RCC 7860 (cell line): ENCODE measurements at regions not wholly inside any gene's neighbourhood (a gene's known extent, or its start where the extent isn't known, plus 50 kb on each side); places are given as distances from the start of the nearest gene placed in this dataset.

Experiments used
- DNase-seq: peaks from one replicate; pipeline ENCODE4 v3.0.0-alpha.2; 2015; ENCODE audit warnings: low spot score
- FAIRE-seq: peaks from 2 replicates; lab custom pipeline; 2012; peaks lifted over from hg19 to GRCh38; lab: Jason Lieb, UNC

DNA sequence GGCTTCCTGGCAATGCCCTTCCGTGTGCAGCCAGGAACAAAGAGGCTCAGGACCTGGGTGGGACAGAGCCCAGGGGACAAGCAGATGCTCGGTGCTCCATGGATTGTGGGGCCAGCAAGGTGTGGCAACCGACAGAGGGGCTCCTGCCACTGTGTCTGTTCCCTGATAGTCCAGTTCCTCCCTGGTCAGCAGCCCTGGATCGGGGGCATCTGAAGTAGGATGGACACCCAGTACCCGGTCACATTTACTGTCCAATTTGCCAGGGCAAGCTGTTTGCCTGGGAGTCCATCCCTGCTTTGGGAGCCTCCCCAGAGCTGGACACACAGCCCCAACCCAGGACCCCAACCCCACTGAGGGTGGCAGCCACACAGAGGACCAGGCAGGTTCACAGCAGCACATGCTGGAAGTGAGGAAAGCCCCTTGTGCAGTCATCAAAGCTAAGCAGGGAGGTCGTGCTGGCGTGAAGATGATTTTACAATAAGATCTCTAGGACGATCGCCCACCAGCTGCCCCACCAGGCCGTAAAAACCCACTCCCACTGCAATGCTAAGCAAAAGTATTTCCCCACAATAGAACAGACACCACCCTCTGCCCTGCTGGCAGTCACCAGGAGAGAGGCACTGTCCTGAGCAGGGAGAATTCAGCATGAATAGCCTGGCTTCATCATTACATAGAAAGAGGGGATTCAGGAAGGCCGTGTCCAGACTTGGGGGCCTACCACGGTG, 141.7 kb downstream of the NDUFA10 start:
- FAIRE-seq (no peak), DNase-seq (no peak)

DNA sequence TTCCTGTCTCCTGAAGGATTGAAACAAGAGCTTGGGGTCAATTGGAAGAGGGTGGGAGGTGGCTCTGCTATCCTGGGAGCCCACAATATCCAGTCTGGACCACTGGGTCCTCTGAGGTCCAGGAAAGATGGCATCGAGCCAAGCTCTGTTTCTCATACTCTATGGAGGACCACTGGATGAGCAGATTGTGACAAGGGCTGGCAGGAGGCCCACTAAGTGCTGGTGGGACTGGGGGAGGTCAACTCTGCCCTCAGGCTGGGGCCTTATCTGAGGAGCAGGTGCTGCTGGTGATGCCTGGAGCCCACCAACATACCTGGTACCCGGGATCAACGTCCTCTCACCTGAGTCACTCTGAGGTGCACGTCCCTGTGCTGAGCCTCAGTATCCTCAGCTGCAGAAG, 142.4 kb downstream of the NDUFA10 start:
- FAIRE-seq, result no peak

DNA sequence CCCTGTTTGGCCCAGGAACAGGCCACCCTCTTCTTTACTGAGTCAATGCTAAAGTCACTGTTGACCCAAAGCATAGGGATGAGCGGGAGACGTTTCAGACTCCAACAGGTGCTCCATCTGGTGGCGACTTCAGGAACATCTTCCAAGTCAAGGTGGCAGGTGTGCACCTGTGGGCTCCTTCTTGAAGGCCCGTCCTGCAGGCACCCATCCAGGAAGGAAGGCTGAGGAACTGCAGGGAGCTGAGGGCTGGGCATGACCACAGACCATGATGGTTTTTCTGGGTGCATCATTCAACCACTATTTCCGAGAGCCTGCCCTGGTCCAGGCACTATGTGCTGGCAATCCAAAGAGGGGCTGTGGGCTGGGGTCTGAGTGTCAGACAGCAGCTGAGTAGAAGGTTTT, 142.8 kb downstream of the NDUFA10 start:
- DNase-seq, result no peak
- FAIRE-seq, result no peak

More for the DNA sequence above, 142.4 kb downstream of the NDUFA10 start:
- DNase-seq, result no peak

DNA sequence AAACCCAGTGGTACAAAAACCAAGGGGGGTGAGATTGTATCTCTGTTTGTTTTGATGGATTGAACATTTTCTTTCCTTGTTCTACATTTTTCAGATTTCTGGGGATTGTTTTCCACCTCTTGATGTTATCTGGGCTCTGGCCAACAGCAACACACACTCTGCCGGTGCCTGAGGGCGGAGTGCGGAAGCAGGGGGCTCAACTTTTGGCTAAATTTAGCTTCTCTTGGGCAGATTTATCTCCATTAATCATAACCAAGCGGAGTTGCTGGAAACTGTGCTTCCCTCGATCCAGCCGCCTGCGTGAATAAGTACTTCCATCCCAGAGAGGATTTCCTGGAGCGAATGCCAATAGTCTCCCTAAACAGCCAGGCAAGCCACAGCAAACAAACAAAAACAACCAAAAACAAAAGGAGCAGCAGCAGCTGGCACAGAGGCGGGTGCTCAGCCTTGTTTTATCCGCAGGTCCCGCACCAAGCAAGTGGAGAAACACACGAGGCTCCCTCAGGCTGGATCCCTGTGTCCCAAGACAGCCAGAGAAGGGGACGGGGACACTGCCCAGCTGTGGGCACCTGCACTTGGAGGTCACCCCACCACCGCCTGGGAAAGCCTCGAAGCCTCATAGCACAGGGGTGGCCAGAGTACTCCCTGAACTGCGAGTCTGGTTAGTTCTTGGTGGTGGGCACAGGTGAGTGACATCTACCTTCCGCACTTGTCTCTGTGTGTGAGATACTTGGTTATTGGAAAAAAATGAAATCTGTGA, 143.4 kb downstream of the NDUFA10 start:
- FAIRE-seq (no peak), DNase-seq (no peak)

DNA sequence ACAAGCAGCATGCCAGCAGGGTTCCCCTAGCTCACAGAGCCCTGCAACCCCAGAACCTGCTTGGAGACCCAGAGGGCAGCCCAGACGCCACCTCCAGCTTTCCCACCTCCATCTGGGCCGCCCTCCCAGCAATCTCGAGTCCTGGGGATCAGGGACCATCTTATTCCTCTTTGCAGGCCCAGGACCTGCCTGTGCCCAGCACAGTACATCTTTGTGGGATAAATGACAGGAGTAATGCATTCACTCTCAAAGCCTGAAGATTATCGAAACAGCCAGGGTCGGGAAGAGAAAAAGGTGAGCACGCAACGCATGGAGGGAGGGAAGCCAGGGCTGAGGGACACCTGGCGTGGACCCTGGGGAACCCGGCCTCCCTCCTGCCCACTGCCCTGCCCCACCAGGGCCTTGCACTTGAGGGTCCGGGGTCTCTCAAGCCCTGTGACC, 144.1 kb downstream of the NDUFA10 start:
- DNase-seq, result no peak
- no peak for FAIRE-seq

DNA sequence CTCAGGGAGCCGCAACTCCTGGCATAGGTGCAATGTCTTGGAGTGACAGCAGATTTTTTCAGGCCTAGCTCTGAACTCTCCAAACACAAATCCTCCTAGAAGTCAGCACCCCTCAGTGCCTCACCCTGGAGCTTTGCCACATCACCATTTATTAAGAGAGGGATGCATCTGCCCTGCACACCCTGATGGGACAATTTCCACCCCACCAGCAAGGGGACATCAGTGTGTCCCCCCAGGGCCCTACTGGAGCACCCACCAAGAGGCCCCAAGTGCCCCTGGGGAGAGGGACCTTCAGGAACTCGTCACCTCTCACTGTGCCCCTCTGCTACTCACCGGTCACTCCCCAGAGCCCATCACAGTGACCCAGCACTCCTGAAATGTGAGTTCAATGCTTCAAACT, 144.7 kb downstream of the NDUFA10 start:
- no peak for DNase-seq
- FAIRE-seq, result no peak

DNA sequence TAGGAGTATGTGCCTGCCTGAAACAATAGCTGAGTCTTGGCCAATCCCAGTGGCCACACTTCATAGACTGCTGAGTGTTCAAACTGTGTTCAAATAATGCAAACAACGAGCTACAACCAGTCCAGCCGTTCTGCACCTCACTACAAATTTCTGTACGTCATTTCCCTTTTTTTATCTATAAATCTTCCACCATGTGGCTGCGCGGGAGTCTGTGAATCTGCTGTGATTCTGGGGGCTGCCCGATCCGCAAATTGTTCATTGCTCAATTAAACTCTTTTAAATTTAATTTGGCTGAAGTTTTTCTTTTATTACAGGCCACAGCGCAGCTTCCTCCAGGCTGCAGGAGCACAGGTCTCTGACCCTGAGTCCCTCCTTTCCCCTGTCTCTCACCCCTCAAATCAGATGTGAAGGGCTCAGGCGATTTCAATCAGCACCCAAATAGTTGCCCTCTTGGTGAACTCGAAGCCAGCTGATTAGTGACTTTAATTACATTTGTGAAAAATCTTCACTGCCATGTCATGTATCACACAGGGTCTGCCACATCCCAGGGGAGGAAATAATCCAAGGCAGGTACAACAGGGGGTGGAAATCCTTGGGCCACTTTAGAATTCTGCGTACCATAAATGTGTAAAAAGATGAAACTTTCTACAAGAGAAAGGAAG, 145.6 kb downstream of the NDUFA10 start:
- DNase-seq, result no peak
- no peak for FAIRE-seq

DNA sequence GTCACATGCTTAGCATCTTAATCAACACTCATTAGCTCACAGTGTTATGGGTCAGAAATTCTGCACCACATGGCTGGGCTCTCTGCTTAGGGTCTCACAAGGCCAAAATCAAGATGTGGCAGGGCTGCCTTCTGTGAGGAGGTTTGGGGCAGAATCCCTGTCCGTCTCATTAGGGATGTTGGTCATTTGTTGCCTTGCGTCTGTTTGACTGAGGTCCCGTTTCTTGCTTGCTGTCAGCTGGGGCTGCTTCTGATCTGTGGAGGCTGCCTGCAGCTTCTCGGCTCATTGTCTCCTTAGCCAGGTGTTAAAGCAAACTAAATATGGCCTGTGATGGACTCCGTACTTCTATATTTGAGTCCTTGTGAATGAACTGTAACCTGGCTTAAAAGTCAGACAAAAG, 146.5 kb downstream of the NDUFA10 start:
- DNase-seq (no peak), FAIRE-seq (no peak)

DNA sequence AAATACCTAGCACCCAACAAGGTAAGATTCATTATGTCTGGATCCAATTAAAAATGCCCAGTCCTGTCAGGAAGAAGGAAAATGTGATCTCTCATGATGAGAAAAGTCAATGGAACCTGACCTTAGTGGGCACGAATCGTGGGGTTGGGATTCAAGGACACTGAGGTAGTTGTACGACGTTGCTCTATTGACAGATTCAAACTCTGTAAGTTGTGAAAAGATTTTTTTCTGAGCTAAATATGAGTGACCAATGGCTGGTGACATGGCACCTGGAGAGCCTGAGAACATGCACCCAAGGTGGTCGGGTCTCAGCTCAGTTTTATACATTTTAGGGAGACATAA, 148.2 kb downstream of the NDUFA10 start:
- no peak for DNase-seq

DNA sequence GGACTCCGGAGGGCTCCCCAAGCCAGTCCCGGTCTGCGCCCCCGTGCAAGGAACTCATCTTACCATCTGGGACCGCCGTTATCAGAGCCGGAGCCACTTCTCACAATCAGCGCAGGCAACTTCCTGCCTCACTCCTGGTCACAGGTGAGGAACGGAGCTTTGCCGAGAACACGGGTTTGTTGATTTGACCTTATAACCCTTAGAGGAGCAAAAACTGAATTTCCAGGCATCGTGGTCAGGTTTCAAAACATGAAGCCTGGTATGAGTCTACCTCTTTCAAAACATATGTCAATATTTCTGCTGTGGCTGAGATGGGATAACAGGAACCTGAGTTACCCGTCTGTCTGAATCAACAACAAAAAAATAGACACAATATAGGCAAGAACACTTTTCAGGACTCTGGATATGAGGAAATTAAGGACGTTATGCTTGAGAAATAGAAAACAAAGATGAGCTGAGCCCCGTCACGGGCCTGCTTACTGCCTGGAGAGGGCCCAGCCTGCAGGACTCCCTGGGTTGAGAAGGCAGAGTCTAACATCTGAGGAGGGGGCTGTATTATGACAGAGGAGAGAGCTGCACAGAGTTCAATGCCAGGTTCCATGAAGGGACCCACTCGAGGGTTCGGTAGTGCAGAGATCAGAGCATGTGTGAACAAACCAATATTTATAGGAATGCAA, 148.7 kb downstream of the NDUFA10 start:
- no peak for FAIRE-seq
- no peak for DNase-seq

More for the DNA sequence above, 148.2 kb downstream of the NDUFA10 start:
- FAIRE-seq, result no peak

DNA sequence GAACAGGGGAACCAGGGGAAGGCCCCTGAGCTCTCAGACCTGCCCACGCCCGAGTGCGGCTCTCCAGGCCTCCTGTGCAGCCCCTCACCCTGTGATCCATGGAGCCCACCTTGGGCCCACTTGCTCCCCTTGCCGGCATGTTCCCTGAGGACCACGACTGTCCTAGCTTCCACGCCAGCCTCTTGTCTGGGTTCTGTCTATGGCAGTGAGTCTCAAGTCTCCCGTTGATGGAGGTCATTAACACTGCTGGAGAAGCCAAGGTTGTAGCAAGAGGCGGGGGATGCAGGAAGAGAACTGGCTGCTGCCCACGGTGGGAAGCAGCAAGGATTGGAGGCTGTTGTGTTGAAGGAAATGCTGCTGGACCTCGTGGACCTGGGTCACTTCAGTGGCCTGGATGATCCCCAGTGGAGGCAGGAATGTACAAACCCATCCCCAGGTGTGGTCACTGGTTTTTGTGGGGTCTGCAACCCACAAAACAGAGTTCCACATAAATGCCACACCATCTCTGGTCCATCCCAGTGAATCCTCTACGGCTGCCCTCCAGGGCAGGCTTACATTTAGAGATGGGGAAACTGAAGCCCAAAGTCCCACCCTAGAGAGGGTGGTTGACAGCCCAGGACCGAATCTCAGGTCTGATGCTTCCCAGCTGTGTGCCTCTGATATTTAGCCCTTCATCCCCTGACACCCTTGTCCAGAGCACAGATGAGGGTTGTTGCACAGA, 150.3 kb downstream of the NDUFA10 start:
- FAIRE-seq (no peak), DNase-seq (no peak)

DNA sequence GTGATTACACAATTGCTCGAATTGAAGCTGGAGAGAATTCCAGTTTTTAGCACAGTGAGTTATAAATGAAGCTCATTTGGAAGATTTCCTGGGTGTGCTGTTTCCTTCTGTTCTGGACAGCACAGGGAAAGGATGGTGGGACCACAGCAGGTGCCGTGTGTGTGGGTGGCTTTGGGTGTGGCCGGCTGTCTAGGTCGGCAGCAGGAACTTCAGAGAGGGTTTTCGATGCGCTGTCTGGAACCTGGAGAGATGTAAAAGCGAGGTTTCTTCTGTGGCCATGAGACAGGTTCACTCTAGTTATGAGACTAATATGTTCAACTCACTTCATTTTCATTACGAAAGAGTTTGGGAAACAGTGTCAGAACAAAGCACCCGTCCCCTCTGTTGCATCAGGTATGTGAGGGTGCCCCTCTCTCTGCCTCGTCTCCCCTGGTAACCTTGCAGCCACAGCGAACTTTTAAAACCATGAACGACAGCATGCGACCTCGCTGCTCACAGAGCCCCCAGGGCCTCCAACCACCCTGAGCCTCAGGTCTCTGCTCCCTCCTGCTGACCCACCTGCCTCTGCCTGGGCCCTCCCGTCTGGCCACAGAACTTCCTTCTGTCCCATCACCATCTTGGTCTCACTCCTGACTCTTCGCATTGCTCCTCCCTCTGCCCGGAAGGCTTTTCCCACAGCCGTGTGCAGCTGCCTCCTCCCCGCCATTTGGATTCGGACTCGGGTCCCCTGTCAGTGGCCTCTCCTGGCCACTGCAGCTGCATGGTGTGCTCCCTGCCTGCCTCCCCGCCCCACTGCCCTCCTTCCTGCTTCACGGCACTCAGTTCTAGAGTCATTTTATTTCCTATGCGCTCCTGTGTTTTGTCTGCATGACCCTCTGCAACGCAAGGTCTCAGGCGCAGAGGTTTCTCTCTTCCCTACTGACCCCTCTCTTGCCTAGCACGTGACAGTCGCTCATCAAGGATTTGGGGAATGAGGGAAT, 151.2 kb downstream of the NDUFA10 start:
- FAIRE-seq, result no peak
- no peak for DNase-seq

DNA sequence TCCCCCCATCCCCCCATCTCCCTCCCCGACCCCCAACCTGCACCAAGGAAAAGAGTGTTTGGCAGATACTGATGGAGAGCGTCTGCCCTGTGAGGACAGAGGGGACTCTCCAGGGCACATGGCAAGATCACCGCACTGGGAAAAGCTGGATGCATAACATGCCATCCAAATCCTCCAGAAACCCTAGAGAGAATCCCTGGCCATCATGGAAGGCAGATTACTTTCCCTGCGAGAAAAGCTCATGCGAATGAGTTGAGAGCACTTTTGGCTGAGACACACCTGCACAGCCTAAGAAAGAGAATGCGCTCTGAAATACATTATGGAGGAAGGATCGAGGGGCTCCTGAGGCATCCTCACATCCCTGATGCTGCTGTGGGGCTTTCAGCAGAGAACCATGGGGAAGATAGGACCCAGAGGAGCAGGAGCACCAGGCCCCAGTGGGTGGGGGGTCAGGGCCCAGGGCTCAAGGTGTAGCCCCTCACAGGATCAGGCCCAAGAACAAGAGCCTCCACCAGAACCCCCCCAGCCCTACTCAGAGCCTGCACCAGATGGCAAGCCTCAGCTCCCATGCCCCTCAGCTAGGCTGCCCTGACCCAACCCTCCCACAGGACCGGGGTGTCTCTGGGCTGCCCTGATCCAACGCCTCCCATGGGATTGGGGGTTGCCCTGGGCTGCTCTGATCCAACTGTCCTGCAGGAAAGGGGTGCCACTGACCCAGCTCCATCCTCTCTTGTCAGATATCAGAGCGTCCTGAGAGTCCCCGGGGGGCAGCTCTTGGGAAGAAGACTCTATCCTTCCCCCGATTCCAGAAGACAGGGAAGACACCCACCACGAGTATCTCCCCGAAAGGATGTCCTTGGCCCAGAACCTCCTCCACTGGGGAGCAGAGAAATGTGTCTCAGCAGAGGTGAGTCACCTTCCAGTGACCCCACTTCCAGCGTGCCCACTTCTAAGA, 153.4 kb downstream of the NDUFA10 start:
- no peak for FAIRE-seq

DNA sequence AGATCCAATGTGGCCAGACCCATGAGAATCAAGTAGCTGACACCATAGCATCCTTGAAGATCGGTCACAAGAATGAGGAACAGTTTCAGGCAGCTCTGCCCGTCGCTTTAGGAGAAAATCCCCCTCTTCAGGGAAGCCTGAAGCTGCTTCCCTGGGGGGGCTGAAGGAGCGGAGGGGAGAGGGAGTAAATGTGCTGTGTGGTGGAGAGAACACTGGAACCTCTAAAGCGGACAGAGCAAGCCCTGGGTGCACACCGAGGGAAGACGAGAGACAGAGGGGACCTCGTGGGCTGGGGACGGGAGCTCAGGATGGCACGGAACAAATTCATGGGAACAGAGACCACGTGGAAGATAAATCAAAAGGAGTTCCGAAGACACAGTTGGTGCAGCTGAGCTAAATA, 154.3 kb downstream of the NDUFA10 start:
- FAIRE-seq (no peak), DNase-seq (no peak)

More for the DNA sequence above, 153.4 kb downstream of the NDUFA10 start:
- DNase-seq, result no peak

DNA sequence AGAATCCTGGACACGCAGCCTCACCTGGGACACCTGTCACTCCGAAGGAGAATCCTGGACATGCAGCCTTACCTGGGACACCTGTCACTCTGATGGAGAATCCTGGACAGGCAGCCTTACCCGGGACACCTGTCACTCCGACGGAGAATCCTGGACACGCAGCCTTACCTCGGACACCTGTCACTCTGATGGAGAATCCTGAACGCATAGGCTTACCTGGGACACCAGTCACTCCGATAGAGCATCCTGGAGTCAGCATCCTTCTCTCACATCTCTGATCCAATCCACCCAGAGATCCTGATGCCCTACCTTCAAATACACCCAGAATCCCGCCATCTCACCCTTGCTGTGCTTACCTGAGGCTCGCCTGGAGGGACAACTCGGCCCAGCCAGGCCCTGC, 154.9 kb downstream of the NDUFA10 start:
- DNase-seq (no peak), FAIRE-seq (no peak)

DNA sequence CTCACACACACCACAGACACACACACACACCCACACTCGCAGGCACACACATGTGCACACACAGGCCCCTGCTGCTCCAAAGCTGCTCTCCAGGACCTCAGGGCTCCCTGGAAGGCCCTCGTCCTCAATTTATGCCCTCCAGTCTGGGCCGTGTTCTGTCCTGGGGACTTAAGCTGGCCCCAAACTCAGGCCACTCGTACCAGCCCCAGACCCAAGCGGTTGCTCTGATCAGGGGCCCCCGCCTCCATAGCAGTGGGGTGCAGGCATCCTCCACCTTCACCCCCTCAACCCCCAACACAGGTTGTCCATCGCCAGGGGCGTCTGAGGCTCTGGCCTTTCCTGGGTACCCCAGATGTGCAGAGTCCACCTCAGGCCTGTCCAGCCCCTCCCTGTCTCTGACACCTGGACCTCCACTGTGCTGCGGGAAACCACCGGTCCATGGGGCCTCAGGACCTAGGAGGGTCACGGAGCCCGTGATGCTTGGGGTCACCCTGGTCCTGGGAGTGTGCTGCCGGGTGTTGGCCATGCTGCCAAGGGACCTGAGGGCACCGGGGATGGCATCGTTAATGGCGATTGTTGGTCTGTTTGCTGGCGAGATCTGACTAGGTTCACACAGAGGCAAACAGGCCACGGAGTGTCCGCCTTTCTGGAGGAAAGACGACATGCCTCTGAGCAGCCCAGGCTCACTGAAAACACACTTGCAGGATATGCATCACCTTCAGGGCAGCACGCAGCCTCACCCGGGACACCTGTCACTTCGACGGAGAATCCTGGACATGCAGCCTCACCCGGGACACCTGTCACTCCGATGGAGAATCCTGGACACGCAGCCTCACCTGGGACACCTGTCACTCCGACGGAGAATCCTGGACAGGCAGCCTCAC, 155.6 kb downstream of the NDUFA10 start:
- DNase-seq (no peak), FAIRE-seq (no peak)

DNA sequence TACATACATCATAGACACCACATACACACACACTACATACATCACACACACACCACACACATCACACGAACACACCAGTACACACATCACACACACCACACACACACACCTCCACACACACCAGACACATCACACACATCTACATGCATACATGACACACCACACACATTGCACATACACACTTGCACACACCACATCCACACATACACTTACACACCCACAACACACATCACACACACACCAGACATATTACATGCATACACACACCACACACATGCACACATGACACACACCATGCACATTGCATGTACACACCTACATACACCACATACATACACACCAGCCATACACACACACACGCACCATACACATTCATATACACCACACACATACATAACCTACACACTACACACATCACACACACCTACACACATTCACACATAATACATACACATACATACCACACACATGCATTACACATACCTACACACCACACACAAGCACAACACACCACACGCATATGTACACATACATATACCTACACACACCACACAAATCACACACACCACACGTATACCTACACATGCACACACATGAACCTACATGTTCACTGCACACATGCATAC, 156.5 kb downstream of the NDUFA10 start:
- FAIRE-seq (no peak), DNase-seq (no peak)
